ENCODE measurements at regions not wholly inside any gene's neighbourhood (a gene's known extent, or its start where the extent isn't known, plus 50 kb on each side); places are given as distances from the start of the nearest gene placed in this dataset.

DNA sequence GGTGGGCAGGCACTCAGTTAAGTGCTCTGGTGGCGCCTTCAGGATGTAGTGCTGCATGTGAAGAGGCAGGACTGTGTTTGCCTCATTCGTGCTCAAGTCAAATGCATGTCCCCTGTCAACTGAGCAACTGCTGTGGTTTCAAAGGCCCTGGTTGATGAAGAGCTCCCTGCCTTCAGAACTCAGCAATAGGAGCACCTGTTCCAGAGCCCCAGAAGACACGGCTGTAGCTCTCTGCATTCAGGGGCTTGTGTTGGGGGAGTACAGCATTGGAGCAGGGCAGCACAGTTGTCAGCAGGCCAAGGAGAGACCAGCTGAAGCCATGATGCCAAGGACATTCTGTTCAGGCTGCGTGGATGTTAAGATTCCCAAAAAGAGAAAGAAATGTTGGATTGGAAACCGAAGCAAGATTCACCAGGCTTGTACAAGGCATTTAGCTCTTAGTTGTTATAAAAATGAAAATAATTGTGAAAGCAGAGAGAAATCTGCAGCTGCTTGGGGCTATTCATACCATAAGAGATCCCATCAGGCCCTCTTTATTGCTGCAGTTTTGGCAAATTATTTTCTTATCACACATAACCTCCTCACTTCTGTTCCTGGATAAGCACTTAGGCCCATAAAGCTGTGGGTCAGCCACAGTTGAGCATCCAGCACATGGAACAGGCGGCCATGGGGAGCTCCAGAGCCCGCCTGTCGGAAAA lies 252.4 kb upstream of the ZNF521 start:
- H3K79me2 ChIP-seq (ENCODE audit: insufficient read depth, low read length): no peaks in the 10 kb centered on the region
- no peaks in the 10 kb centered on the region for H3K9me3 ChIP-seq (ENCODE audit: insufficient read depth, low read depth, low read length)
- TF ChIP-seq EZH2phosphoT487 (IDR thresholded peaks at IDR 0.05; ENCODE audit: borderline replicate concordance): no peak
- TF ChIP-seq, protein P1, sequence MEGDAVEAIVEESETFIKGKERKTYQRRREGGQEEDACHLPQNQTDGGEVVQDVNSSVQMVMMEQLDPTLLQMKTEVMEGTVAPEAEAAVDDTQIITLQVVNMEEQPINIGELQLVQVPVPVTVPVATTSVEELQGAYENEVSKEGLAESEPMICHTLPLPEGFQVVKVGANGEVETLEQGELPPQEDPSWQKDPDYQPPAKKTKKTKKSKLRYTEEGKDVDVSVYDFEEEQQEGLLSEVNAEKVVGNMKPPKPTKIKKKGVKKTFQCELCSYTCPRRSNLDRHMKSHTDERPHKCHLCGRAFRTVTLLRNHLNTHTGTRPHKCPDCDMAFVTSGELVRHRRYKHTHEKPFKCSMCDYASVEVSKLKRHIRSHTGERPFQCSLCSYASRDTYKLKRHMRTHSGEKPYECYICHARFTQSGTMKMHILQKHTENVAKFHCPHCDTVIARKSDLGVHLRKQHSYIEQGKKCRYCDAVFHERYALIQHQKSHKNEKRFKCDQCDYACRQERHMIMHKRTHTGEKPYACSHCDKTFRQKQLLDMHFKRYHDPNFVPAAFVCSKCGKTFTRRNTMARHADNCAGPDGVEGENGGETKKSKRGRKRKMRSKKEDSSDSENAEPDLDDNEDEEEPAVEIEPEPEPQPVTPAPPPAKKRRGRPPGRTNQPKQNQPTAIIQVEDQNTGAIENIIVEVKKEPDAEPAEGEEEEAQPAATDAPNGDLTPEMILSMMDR (conservative IDR thresholded peaks at IDR 0.05; ENCODE audit: low read length): no peak
- H3K36me3 ChIP-seq (ENCODE audit: insufficient read depth, low read length): no peaks in the 10 kb centered on the region
- no peaks in the 10 kb centered on the region for H3F3A ChIP-seq (ENCODE audit: low read depth)
- no peaks in the 10 kb centered on the region for H3K27me3 ChIP-seq (ENCODE audit: insufficient read depth, low read length, poor library complexity, severe bottlenecking)
- no peaks in the 10 kb centered on the region for H3K9me2 ChIP-seq (replicated peaks; ENCODE audit: low read depth, low read length)
- no peaks in the 10 kb centered on the region for H4K20me1 ChIP-seq (ENCODE audit: insufficient read depth, low read length, poor library complexity, severe bottlenecking)
- H3K4me1 ChIP-seq (ENCODE audit: insufficient read depth, low read length, poor library complexity, severe bottlenecking): no peaks in the 10 kb centered on the region
- H3K9ac ChIP-seq (ENCODE audit: low read depth, low read length, poor library complexity, severe bottlenecking): no peak overlapping the region
- H3K4me2 ChIP-seq (ENCODE audit: low read depth, low read length, poor library complexity, severe bottlenecking): no peak overlapping the region
- H3K4me3 ChIP-seq (ENCODE audit: low read length, poor library complexity, severe bottlenecking): no peak overlapping the region
- H2AFZ ChIP-seq (ENCODE audit: low read length): no peak overlapping the region

DNA sequence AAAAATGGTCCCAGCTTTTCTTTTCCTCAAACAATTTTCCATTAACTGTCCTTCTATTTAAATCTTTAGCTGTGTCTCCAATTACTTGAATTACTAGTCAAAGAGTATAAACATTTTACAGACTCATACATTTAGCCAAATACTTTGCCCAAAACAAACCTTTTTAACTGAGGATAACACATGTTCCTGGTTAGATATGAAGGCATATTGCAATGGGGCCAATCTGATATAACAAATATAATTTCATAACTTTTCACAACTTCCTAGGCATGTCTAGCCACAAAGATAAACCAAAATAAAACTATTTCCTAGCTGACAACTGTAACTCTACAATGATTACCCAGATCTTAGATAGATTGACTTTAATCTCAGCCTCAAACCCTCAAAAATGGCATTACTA lies 247.5 kb upstream of the ZNF521 start:
- TF ChIP-seq, protein P1 (conservative IDR thresholded peaks at IDR 0.05; ENCODE audit: low read length): no peak
- no peak for TF ChIP-seq EZH2phosphoT487 (IDR thresholded peaks at IDR 0.05; ENCODE audit: borderline replicate concordance)
- Histone ChIP-seq H3K36me3 (ENCODE audit: insufficient read depth, low read length) (no peaks in the 10 kb centered on the region), H4K20me1 (ENCODE audit: insufficient read depth, low read length, poor library complexity, severe bottlenecking) (no peaks in the 10 kb centered on the region), H3K9ac (ENCODE audit: low read depth, low read length, poor library complexity, severe bottlenecking) (no peak overlapping the region), H3K27me3 (ENCODE audit: insufficient read depth, low read length, poor library complexity, severe bottlenecking) (no peaks in the 10 kb centered on the region), H3K4me2 (ENCODE audit: low read depth, low read length, poor library complexity, severe bottlenecking) (no peak overlapping the region), H3K4me1 (ENCODE audit: insufficient read depth, low read length, poor library complexity, severe bottlenecking) (no peaks in the 10 kb centered on the region), H3F3A (ENCODE audit: low read depth) (no peaks in the 10 kb centered on the region), H2AFZ (ENCODE audit: low read length) (no peak overlapping the region), H3K9me3 (ENCODE audit: insufficient read depth, low read depth, low read length) (no peaks in the 10 kb centered on the region), H3K4me3 (ENCODE audit: low read length, poor library complexity, severe bottlenecking) (no peak overlapping the region), H3K79me2 (ENCODE audit: insufficient read depth, low read length) (no peaks in the 10 kb centered on the region), H3K9me2 (replicated peaks; ENCODE audit: low read depth, low read length) (no peaks in the 10 kb centered on the region)

DNA sequence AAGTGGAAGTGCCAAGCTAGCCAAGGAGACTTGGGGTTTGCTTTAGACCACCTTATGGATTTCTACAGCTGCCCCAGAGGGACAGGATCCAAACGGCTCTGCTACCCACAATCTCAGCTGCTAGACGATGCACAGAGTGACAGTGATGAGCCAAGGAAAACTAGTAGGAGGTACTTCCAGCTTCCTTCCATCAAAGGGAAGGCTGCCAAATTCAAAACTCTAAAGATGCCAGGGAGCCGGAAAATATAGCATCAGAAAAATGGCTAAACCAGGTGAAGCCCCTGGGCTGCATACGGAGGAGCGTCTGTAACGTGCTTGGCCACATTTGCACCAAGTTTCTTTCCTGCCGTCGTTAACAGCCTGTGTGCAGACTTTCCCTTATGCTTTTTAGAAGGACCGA lies 245.5 kb upstream of the ZNF521 start:
- TF ChIP-seq, protein P1 (conservative IDR thresholded peaks at IDR 0.05; ENCODE audit: low read length): no peak
- TF ChIP-seq EZH2phosphoT487 (IDR thresholded peaks at IDR 0.05; ENCODE audit: borderline replicate concordance): no peak
- Histone ChIP-seq H3F3A (ENCODE audit: low read depth) (no peaks in the 10 kb centered on the region), H3K79me2 (ENCODE audit: insufficient read depth, low read length) (no peaks in the 10 kb centered on the region), H3K9ac (ENCODE audit: low read depth, low read length, poor library complexity, severe bottlenecking) (no peak overlapping the region), H3K27me3 (ENCODE audit: insufficient read depth, low read length, poor library complexity, severe bottlenecking) (no peaks in the 10 kb centered on the region), H3K4me2 (ENCODE audit: low read depth, low read length, poor library complexity, severe bottlenecking) (no peak overlapping the region), H3K4me3 (ENCODE audit: low read length, poor library complexity, severe bottlenecking) (no peak overlapping the region), H3K4me1 (ENCODE audit: insufficient read depth, low read length, poor library complexity, severe bottlenecking) (no peaks in the 10 kb centered on the region), H4K20me1 (ENCODE audit: insufficient read depth, low read length, poor library complexity, severe bottlenecking) (no peaks in the 10 kb centered on the region), H3K9me3 (ENCODE audit: insufficient read depth, low read depth, low read length) (no peaks in the 10 kb centered on the region), H3K9me2 (replicated peaks; ENCODE audit: low read depth, low read length) (no peaks in the 10 kb centered on the region), H2AFZ (ENCODE audit: low read length) (no peak overlapping the region), H3K36me3 (ENCODE audit: insufficient read depth, low read length) (no peaks in the 10 kb centered on the region)

Measured in Loucy (cell line).